ENCODE measurements at regions not wholly inside any gene's neighbourhood (a gene's known extent, or its start where the extent isn't known, plus 50 kb on each side); places are given as distances from the start of the nearest gene placed in this dataset.

DNA sequence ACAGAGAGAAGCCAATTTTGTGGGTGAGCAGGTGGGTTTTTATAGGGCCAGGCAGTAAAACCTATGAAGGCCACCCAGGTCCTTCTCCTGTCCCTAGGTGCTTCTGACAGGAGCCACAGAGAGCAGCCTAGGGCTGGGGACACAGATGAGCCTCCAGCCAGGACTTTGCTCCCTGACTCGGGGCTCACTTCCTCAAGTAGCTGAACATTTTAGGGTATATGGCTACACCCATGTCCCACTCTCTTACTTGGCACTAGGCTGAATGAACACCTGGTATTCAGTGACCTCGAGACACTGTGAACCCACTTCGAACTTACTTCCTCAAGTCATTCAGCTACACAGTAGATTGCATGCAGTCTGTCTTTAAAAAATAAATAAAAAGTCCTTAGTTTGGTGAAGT, 217.3 kb downstream of the MID1IP1 start:
- H3K27me3 Mint-ChIP-seq (ENCODE audit: unreplicated experiment), result no peaks in the 10 kb centered on the region
- CTCF ChIA-PET, result no interaction called here
- TF ChIP-seq, protein P1, sequence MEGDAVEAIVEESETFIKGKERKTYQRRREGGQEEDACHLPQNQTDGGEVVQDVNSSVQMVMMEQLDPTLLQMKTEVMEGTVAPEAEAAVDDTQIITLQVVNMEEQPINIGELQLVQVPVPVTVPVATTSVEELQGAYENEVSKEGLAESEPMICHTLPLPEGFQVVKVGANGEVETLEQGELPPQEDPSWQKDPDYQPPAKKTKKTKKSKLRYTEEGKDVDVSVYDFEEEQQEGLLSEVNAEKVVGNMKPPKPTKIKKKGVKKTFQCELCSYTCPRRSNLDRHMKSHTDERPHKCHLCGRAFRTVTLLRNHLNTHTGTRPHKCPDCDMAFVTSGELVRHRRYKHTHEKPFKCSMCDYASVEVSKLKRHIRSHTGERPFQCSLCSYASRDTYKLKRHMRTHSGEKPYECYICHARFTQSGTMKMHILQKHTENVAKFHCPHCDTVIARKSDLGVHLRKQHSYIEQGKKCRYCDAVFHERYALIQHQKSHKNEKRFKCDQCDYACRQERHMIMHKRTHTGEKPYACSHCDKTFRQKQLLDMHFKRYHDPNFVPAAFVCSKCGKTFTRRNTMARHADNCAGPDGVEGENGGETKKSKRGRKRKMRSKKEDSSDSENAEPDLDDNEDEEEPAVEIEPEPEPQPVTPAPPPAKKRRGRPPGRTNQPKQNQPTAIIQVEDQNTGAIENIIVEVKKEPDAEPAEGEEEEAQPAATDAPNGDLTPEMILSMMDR (IDR thresholded peaks at IDR 0.05; ENCODE audit: unreplicated experiment), result no peak
- BruUV-seq (replicated peaks), result no TSS peak
- peaks cover 33% of the 10 kb centered on the region for H3K4me1 Mint-ChIP-seq (ENCODE audit: low read depth, unreplicated experiment)
- no peaks in the 10 kb centered on the region for H3K36me3 Mint-ChIP-seq (ENCODE audit: insufficient read depth, unreplicated experiment)
- intact Hi-C loops (cut with micrococcal nuclease; ENCODE audit: unreplicated experiment), result loop anchor here (5.0 to 10.0 kb wide), 2 partner anchors 136 to 226 kb away; no protein-coding TSS in a partner anchor
- H3K27ac Mint-ChIP-seq (ENCODE audit: unreplicated experiment), result no peak overlapping the region
- no peak for DNase-seq
- H3K9me3 Mint-ChIP-seq (ENCODE audit: low read depth, unreplicated experiment), result no peaks in the 10 kb centered on the region
- H3K4me3 Mint-ChIP-seq (ENCODE audit: low read depth, unreplicated experiment), result no peak overlapping the region

DNA sequence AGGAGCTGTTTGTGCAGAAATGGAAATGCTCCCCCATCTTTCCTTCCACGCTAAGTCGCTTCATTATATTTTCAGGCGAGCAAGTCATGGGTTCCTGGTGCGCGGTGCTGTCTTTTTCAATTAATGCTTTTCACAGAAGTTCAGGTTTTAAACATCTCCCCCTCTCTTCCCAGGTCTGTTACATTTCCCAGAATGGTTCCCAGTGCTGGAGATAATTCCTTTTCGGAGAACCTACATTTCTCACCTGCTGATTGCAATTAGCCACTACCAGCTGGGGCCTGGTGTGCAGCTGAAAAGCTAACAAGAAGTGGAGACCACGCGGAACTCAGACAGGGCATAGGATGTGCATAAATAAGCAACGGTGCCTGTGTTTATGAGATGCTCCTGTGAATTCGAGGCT, 217.8 kb downstream of the MID1IP1 start:
- no TSS peak for BruUV-seq (replicated peaks)
- no peaks in the 10 kb centered on the region for H3K27me3 Mint-ChIP-seq (ENCODE audit: unreplicated experiment)
- no peaks in the 10 kb centered on the region for H3K36me3 Mint-ChIP-seq (ENCODE audit: insufficient read depth, unreplicated experiment)
- DNase-seq, result no peak
- H3K27ac Mint-ChIP-seq (ENCODE audit: unreplicated experiment), result no peak overlapping the region
- TF ChIP-seq, protein P1 (IDR thresholded peaks at IDR 0.05; ENCODE audit: unreplicated experiment), result no peak
- no peak overlapping the region for H3K4me3 Mint-ChIP-seq (ENCODE audit: low read depth, unreplicated experiment)
- H3K9me3 Mint-ChIP-seq (ENCODE audit: low read depth, unreplicated experiment), result no peaks in the 10 kb centered on the region
- CTCF ChIA-PET, result no interaction called here
- intact Hi-C loops (cut with micrococcal nuclease; ENCODE audit: unreplicated experiment), result loop anchor here (5.0 to 10.0 kb wide), 2 partner anchors 137 to 226 kb away; no protein-coding TSS in a partner anchor
- H3K4me1 Mint-ChIP-seq (ENCODE audit: low read depth, unreplicated experiment), result peaks cover 27% of the 10 kb centered on the region

DNA sequence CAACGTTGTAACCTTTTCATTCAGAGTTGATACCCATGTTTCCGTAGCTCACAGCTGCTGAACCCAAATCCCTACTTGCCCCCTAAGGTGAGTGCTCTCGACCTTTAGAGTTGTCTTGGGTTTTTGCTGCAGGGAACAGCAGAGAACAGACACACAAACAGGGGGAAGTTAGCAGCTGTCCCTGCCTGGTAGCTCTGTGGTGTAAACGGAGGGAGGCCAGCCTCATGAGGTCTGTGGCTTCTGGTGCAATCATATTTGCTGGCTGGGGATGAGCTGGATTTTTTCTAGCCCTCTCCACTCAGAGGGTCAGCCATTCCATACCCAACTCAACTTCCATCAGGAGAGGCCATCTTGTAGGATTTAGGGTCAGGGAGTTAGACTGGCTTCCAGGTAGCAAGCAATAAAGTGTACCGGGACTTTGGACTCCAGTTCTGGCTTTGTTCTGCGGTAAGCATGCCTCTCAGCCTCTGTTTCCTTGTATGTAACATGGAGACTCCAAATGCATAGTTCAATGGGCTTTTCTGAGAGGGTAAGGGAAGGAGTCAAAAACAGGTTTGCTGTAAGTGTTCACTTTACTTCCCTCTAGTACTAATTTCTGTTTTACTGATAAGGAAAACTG, 218.9 kb downstream of the MID1IP1 start:
- no peaks in the 10 kb centered on the region for H3K9me3 Mint-ChIP-seq (ENCODE audit: low read depth, unreplicated experiment)
- H3K27me3 Mint-ChIP-seq (ENCODE audit: unreplicated experiment), result no peaks in the 10 kb centered on the region
- intact Hi-C loops (cut with micrococcal nuclease; ENCODE audit: unreplicated experiment), result no loop called here

DNA sequence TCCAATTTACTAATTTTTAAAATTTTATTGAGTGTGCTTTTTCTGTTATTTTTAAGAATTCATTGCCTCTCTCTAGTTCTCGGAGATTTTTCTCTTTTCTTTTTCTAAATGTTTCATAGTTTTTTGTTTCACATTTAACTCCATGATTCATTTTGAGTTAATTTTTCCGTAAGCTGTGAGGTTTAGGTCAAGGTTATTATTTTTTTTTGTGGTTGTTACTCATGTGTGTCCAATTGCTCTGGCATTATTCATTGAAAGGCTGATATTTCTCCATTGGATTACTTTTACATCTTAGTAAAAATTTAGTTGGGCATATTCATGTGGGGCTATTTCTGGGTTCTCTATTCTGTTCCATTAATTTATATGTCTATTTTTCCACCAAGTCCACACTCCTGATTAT, 220.8 kb downstream of the MID1IP1 start:
- Mint-ChIP-seq H3K27ac (ENCODE audit: unreplicated experiment) (no peak overlapping the region), H3K27me3 (ENCODE audit: unreplicated experiment) (no peaks in the 10 kb centered on the region), H3K9me3 (ENCODE audit: low read depth, unreplicated experiment) (no peaks in the 10 kb centered on the region), H3K4me1 (ENCODE audit: low read depth, unreplicated experiment) (peaks cover 6% of the 10 kb centered on the region), H3K36me3 (ENCODE audit: insufficient read depth, unreplicated experiment) (no peaks in the 10 kb centered on the region), H3K4me3 (ENCODE audit: low read depth, unreplicated experiment) (no peak overlapping the region)
- CTCF ChIA-PET, result no interaction called here
- intact Hi-C loops (cut with micrococcal nuclease; ENCODE audit: unreplicated experiment), result no loop called here
- TF ChIP-seq, protein P1 (IDR thresholded peaks at IDR 0.05; ENCODE audit: unreplicated experiment), result no peak
- DNase-seq, result no peak
- BruUV-seq (replicated peaks), result no TSS peak

More for the DNA sequence above, 218.9 kb downstream of the MID1IP1 start:
- peaks cover 22% of the 10 kb centered on the region for H3K4me1 Mint-ChIP-seq (ENCODE audit: low read depth, unreplicated experiment)
- H3K4me3 Mint-ChIP-seq (ENCODE audit: low read depth, unreplicated experiment), result no peak overlapping the region
- no TSS peak for BruUV-seq (replicated peaks)
- no peaks in the 10 kb centered on the region for H3K36me3 Mint-ChIP-seq (ENCODE audit: insufficient read depth, unreplicated experiment)
- CTCF ChIA-PET, result no interaction called here
- no peak for DNase-seq
- no peak overlapping the region for H3K27ac Mint-ChIP-seq (ENCODE audit: unreplicated experiment)
- TF ChIP-seq, protein P1 (IDR thresholded peaks at IDR 0.05; ENCODE audit: unreplicated experiment), result no peak

Data from Calu3 (cell line).